OCI-LY1 (cell line): ENCODE measurements at regions not wholly inside any gene's neighbourhood (a gene's known extent, or its start where the extent isn't known, plus 50 kb on each side); places are given as distances from the start of the nearest gene placed in this dataset.

Experiments
- EZH2 ChIP-seq: fragments of 200-600 bp; sonication (generic), shearing (Covaris generic); IDR thresholded peaks from 2 replicates; pipeline ENCODE4 v1.8.0; 2017; ENCODE audit warnings: borderline replicate concordance, mixed run types, mild to moderate bottlenecking, antibody characterized with exemption, low read length, moderate library complexity, mixed read lengths
- TF ChIP-seq, protein P1 (sequence below): fragments of 200-600 bp; sonication (generic), shearing (Covaris generic); IDR thresholded peaks from 2 replicates; pipeline ENCODE4 v1.5.1; 2017; ENCODE audit warnings: mild to moderate bottlenecking, antibody characterized with exemption, low read length, moderate library complexity, mixed read lengths

DNA sequence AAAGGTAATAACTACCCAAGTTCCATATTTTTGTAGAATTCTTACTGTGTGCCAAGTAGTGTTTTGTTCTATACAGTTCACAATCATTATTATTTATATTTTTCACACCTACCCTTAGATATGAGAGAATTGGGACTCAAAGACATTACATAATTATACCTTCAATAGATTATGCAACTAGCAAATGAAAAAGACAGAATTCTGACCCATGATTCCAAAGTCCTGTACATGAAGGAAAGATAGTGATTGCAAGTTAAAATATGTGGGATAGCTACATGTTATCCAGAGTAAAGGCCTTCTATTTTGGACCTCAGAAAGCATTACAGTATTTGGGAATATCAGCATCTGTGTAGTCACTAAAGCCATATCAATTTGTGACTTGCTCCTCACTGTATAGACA, 581.0 kb downstream of the ELAVL2 start:
- TF ChIP-seq, protein P1, sequence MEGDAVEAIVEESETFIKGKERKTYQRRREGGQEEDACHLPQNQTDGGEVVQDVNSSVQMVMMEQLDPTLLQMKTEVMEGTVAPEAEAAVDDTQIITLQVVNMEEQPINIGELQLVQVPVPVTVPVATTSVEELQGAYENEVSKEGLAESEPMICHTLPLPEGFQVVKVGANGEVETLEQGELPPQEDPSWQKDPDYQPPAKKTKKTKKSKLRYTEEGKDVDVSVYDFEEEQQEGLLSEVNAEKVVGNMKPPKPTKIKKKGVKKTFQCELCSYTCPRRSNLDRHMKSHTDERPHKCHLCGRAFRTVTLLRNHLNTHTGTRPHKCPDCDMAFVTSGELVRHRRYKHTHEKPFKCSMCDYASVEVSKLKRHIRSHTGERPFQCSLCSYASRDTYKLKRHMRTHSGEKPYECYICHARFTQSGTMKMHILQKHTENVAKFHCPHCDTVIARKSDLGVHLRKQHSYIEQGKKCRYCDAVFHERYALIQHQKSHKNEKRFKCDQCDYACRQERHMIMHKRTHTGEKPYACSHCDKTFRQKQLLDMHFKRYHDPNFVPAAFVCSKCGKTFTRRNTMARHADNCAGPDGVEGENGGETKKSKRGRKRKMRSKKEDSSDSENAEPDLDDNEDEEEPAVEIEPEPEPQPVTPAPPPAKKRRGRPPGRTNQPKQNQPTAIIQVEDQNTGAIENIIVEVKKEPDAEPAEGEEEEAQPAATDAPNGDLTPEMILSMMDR: no peak
- TF ChIP-seq EZH2: no peak
